ENCODE measurements at regions not wholly inside any gene's neighbourhood (a gene's known extent, or its start where the extent isn't known, plus 50 kb on each side); places are given as distances from the start of the nearest gene placed in this dataset.

DNA sequence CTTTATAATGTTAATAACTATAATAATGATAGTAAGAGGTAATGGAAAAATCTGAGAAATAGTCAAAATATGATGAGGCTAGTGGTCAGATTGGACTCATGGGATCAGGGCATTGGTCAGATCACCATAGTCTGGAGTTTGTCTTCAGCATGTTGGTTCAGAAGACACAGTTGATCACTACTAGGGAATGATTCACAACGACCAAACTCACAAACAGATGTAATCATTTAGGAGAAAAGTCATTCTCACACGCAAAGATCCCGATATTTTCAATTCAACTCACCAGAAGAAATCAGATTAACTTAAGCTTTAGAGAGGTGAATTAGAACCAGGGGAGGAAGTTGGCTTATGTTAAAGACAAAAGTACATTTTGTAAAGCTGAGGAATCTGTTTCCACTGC is 131.8 kb downstream of the LURAP1L start:
- Histone ChIP-seq H3K27ac (ENCODE audit: low read depth, low read length) (no peak overlapping the region), H4K20me1 (ENCODE audit: insufficient read depth, low read length) (no peaks in the 10 kb centered on the region), H3K4me1 (ENCODE audit: insufficient read depth, low read length) (no peaks in the 10 kb centered on the region), H3K36me3 (ENCODE audit: insufficient read depth, low read length) (no peaks in the 10 kb centered on the region), H3K79me2 (ENCODE audit: insufficient read depth, low read length) (no peaks in the 10 kb centered on the region), H3K9ac (ENCODE audit: low read length) (no peak overlapping the region), H3K27me3 (ENCODE audit: insufficient read depth, low read length) (no peaks in the 10 kb centered on the region), H3K9me3 (ENCODE audit: insufficient read depth, low read depth, low read length) (no peaks in the 10 kb centered on the region), H2AFZ (ENCODE audit: low read depth, low read length) (no peak overlapping the region), H3K4me3 (ENCODE audit: insufficient read depth, low read depth, low read length) (no peak overlapping the region), H3K4me2 (ENCODE audit: low read length) (no peak overlapping the region)
- no peak for FAIRE-seq
- Mint-ChIP-seq H3K27ac (ENCODE audit: unreplicated experiment) (no peak overlapping the region), H3K4me3 (ENCODE audit: unreplicated experiment) (no peak overlapping the region), H3K36me3 (ENCODE audit: low read depth, unreplicated experiment) (no peaks in the 10 kb centered on the region), H3K4me1 (ENCODE audit: low read depth, unreplicated experiment) (no peaks in the 10 kb centered on the region), H3K27me3 (ENCODE audit: low read depth, unreplicated experiment) (no peaks in the 10 kb centered on the region), H3K9me3 (ENCODE audit: unreplicated experiment) (no peaks in the 10 kb centered on the region)
- no peak for DNase-seq (ENCODE audit: low read depth)
- TF ChIP-seq EZH2 (IDR thresholded peaks at IDR 0.05; ENCODE audit: insufficient read depth, low read length): no peak
- TF ChIP-seq, protein P1, sequence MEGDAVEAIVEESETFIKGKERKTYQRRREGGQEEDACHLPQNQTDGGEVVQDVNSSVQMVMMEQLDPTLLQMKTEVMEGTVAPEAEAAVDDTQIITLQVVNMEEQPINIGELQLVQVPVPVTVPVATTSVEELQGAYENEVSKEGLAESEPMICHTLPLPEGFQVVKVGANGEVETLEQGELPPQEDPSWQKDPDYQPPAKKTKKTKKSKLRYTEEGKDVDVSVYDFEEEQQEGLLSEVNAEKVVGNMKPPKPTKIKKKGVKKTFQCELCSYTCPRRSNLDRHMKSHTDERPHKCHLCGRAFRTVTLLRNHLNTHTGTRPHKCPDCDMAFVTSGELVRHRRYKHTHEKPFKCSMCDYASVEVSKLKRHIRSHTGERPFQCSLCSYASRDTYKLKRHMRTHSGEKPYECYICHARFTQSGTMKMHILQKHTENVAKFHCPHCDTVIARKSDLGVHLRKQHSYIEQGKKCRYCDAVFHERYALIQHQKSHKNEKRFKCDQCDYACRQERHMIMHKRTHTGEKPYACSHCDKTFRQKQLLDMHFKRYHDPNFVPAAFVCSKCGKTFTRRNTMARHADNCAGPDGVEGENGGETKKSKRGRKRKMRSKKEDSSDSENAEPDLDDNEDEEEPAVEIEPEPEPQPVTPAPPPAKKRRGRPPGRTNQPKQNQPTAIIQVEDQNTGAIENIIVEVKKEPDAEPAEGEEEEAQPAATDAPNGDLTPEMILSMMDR (IDR thresholded peaks at IDR 0.05; ENCODE audit: insufficient read depth, low read depth, low read length): no peak

DNA sequence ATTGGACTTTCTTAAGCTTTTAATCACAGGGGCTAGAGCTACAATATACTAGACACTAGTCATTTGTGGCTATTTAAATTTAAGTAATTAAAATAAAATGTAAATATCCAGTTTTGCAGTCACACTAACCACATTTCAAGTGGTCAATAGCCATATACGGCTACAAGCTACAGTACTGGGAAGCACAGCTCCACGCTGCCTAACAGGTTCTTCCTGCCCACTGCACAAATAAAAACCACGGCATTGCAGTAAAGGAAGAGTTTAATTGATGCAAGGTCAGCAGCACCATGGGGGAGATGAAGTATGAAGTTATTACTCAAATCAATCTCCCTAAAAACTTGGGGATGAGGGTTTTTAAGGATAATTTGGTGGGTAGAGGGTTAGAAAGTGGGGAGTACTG is 134.1 kb downstream of the LURAP1L start:
- H2AFZ ChIP-seq (ENCODE audit: low read depth, low read length): no peak overlapping the region
- Mint-ChIP-seq H3K4me3 (ENCODE audit: unreplicated experiment) (no peak overlapping the region), H3K27me3 (ENCODE audit: low read depth, unreplicated experiment) (no peaks in the 10 kb centered on the region), H3K36me3 (ENCODE audit: low read depth, unreplicated experiment) (no peaks in the 10 kb centered on the region), H3K9me3 (ENCODE audit: unreplicated experiment) (no peaks in the 10 kb centered on the region), H3K4me1 (ENCODE audit: low read depth, unreplicated experiment) (no peaks in the 10 kb centered on the region), H3K27ac (ENCODE audit: unreplicated experiment) (no peak overlapping the region)
- no peaks in the 10 kb centered on the region for H3K36me3 ChIP-seq (ENCODE audit: insufficient read depth, low read length)
- no peak overlapping the region for H3K4me2 ChIP-seq (ENCODE audit: low read length)
- H3K27ac ChIP-seq (ENCODE audit: low read depth, low read length): no peak overlapping the region
- no peaks in the 10 kb centered on the region for H3K27me3 ChIP-seq (ENCODE audit: insufficient read depth, low read length)
- TF ChIP-seq, protein P1 (IDR thresholded peaks at IDR 0.05; ENCODE audit: insufficient read depth, low read depth, low read length): no peak
- no peak for TF ChIP-seq EZH2 (IDR thresholded peaks at IDR 0.05; ENCODE audit: insufficient read depth, low read length)
- H3K9me3 ChIP-seq (ENCODE audit: insufficient read depth, low read depth, low read length): no peaks in the 10 kb centered on the region
- DNase-seq (ENCODE audit: low read depth): no peak
- no peaks in the 10 kb centered on the region for H3K79me2 ChIP-seq (ENCODE audit: insufficient read depth, low read length)
- H3K9ac ChIP-seq (ENCODE audit: low read length): no peak overlapping the region
- no peaks in the 10 kb centered on the region for H4K20me1 ChIP-seq (ENCODE audit: insufficient read depth, low read length)
- H3K4me1 ChIP-seq (ENCODE audit: insufficient read depth, low read length): no peaks in the 10 kb centered on the region
- FAIRE-seq: no peak
- no peak overlapping the region for H3K4me3 ChIP-seq (ENCODE audit: insufficient read depth, low read depth, low read length)

GRCh38 chr9:12915366-12915954 is 140.6 kb downstream of the LURAP1L start:
- no peaks in the 10 kb centered on the region for H3K9me3 Mint-ChIP-seq (ENCODE audit: unreplicated experiment)
- H4K20me1 ChIP-seq (ENCODE audit: insufficient read depth, low read length): no peaks in the 10 kb centered on the region
- no peak overlapping the region for H3K4me3 ChIP-seq (ENCODE audit: insufficient read depth, low read depth, low read length)
- DNase-seq (ENCODE audit: low read depth) (no peak), FAIRE-seq (no peak)
- H3K9me3 ChIP-seq (ENCODE audit: insufficient read depth, low read depth, low read length): no peaks in the 10 kb centered on the region
- H3K27ac ChIP-seq (ENCODE audit: low read depth, low read length): no peak overlapping the region
- TF ChIP-seq, protein P1 (IDR thresholded peaks at IDR 0.05; ENCODE audit: insufficient read depth, low read depth, low read length): no peak
- no peak for TF ChIP-seq EZH2 (IDR thresholded peaks at IDR 0.05; ENCODE audit: insufficient read depth, low read length)
- H3K27me3 Mint-ChIP-seq (ENCODE audit: low read depth, unreplicated experiment): no peaks in the 10 kb centered on the region
- no peaks in the 10 kb centered on the region for H3K27me3 ChIP-seq (ENCODE audit: insufficient read depth, low read length)
- no peak overlapping the region for H3K9ac ChIP-seq (ENCODE audit: low read length)
- no peaks in the 10 kb centered on the region for H3K36me3 ChIP-seq (ENCODE audit: insufficient read depth, low read length)
- H2AFZ ChIP-seq (ENCODE audit: low read depth, low read length): no peak overlapping the region
- H3K4me1 ChIP-seq (ENCODE audit: insufficient read depth, low read length): no peaks in the 10 kb centered on the region
- H3K36me3 Mint-ChIP-seq (ENCODE audit: low read depth, unreplicated experiment): no peaks in the 10 kb centered on the region
- no peak overlapping the region for H3K4me3 Mint-ChIP-seq (ENCODE audit: unreplicated experiment)
- peaks cover 5% of the 10 kb centered on the region for H3K4me1 Mint-ChIP-seq (ENCODE audit: low read depth, unreplicated experiment)
- no peak overlapping the region for H3K27ac Mint-ChIP-seq (ENCODE audit: unreplicated experiment)
- no peak overlapping the region for H3K4me2 ChIP-seq (ENCODE audit: low read length)
- no peaks in the 10 kb centered on the region for H3K79me2 ChIP-seq (ENCODE audit: insufficient read depth, low read length)
